ENCODE measurements at regions not wholly inside any gene's neighbourhood (a gene's known extent, or its start where the extent isn't known, plus 50 kb on each side); places are given as distances from the start of the nearest gene placed in this dataset.

- 100% methylated on average over 1 of the region's 2 CpGs for WGBS (ENCODE audit: insufficient coverage)
- H3K27ac ChIP-seq (ENCODE audit: insufficient read depth in 1 of 2, low read depth in 1 of 2, low read length in 2 of 2, poor library complexity in 1 of 2, severe bottlenecking in 2 of 2): no peak overlapping the region
- CTCF ChIA-PET: no interaction called here
These were observed 810.9 kb upstream of the ACO1 start for GRCh38 chr9:31573561-31573960.

GRCh38 chr9:31574006-31574765, 810.3 kb upstream of the ACO1 start:
- Histone ChIP-seq H3K36me3 (ENCODE audit: control insufficient read depth in 4 of 4, insufficient read depth in 4 of 4, low read length in 3 of 4) (no peaks in the 10 kb centered on the region), H3K27me3 (replicated peaks in 2 of 5; ENCODE audit: control insufficient read depth in 4 of 5, insufficient read depth in 5 of 5, low read length in 4 of 5) (no peaks in the 10 kb centered on the region), H3K27ac (ENCODE audit: insufficient read depth in 1 of 2, low read depth in 1 of 2, low read length in 2 of 2, poor library complexity in 1 of 2, severe bottlenecking in 2 of 2) (no peak overlapping the region), H3K9me3 (ENCODE audit: control extremely low read depth in 1 of 5, control insufficient read depth in 4 of 5, insufficient read depth in 2 of 5, low read depth in 1 of 5, low read length in 4 of 5) (no peaks in the 10 kb centered on the region), H3K4me1 (ENCODE audit: control extremely low read depth in 1 of 4, control insufficient read depth in 4 of 4, insufficient read depth in 4 of 4, low read length in 3 of 4) (no peaks in the 10 kb centered on the region), H3K4me3 (ENCODE audit: control insufficient read depth in 1 of 7, extremely low read depth in 1 of 7, insufficient read depth in 4 of 7, low read depth in 2 of 7, low read length in 6 of 7) (no peak overlapping the region)
- WGBS (ENCODE audit: insufficient coverage): 100% methylated on average over 1 of the region's 4 CpGs
- POLR2A ChIA-PET: no interaction called here
- no peak for DNase-seq
- CTCF ChIA-PET: no interaction called here

More at GRCh38 chr9:31573561-31573960, 810.9 kb upstream of the ACO1 start:
- Histone ChIP-seq H3K4me3 (ENCODE audit: control insufficient read depth in 1 of 7, extremely low read depth in 1 of 7, insufficient read depth in 4 of 7, low read depth in 2 of 7, low read length in 6 of 7) (no peak overlapping the region), H3K27me3 (replicated peaks in 2 of 5; ENCODE audit: control insufficient read depth in 4 of 5, insufficient read depth in 5 of 5, low read length in 4 of 5) (no peaks in the 10 kb centered on the region), H3K36me3 (ENCODE audit: control insufficient read depth in 4 of 4, insufficient read depth in 4 of 4, low read length in 3 of 4) (no peaks in the 10 kb centered on the region), H3K4me1 (ENCODE audit: control extremely low read depth in 1 of 4, control insufficient read depth in 4 of 4, insufficient read depth in 4 of 4, low read length in 3 of 4) (no peaks in the 10 kb centered on the region), H3K9me3 (ENCODE audit: control extremely low read depth in 1 of 5, control insufficient read depth in 4 of 5, insufficient read depth in 2 of 5, low read depth in 1 of 5, low read length in 4 of 5) (no peaks in the 10 kb centered on the region)
- DNase-seq: no peak
- POLR2A ChIA-PET: no interaction called here

GRCh38 chr9:31582071-31582470, 802.4 kb upstream of the ACO1 start:
- WGBS (ENCODE audit: insufficient coverage): no CpG with 5 or more reads among the region's 3 CpGs
- no peaks in the 10 kb centered on the region for H3K4me1 ChIP-seq (ENCODE audit: control extremely low read depth in 1 of 4, control insufficient read depth in 4 of 4, insufficient read depth in 4 of 4, low read length in 3 of 4)
- no peak for DNase-seq
- H3K27me3 ChIP-seq (replicated peaks in 2 of 5; ENCODE audit: control insufficient read depth in 4 of 5, insufficient read depth in 5 of 5, low read length in 4 of 5): no peaks in the 10 kb centered on the region
- CTCF ChIA-PET: no interaction called here
- H3K36me3 ChIP-seq (ENCODE audit: control insufficient read depth in 4 of 4, insufficient read depth in 4 of 4, low read length in 3 of 4): no peaks in the 10 kb centered on the region
- POLR2A ChIA-PET: no interaction called here
- H3K27ac ChIP-seq (ENCODE audit: insufficient read depth in 1 of 2, low read depth in 1 of 2, low read length in 2 of 2, poor library complexity in 1 of 2, severe bottlenecking in 2 of 2): no peak overlapping the region
- no peaks in the 10 kb centered on the region for H3K9me3 ChIP-seq (ENCODE audit: control extremely low read depth in 1 of 5, control insufficient read depth in 4 of 5, insufficient read depth in 2 of 5, low read depth in 1 of 5, low read length in 4 of 5)
- no peak overlapping the region for H3K4me3 ChIP-seq (ENCODE audit: control insufficient read depth in 1 of 7, extremely low read depth in 1 of 7, insufficient read depth in 4 of 7, low read depth in 2 of 7, low read length in 6 of 7)

- CTCF ChIA-PET: no interaction called here
- no peaks in the 10 kb centered on the region for H3K36me3 ChIP-seq (ENCODE audit: control insufficient read depth in 4 of 4, insufficient read depth in 4 of 4, low read length in 3 of 4)
- no peak overlapping the region for H3K27ac ChIP-seq (ENCODE audit: insufficient read depth in 1 of 2, low read depth in 1 of 2, low read length in 2 of 2, poor library complexity in 1 of 2, severe bottlenecking in 2 of 2)
- no peak for DNase-seq
- H3K4me1 ChIP-seq (ENCODE audit: control extremely low read depth in 1 of 4, control insufficient read depth in 4 of 4, insufficient read depth in 4 of 4, low read length in 3 of 4): no peaks in the 10 kb centered on the region
- no peak overlapping the region for H3K4me3 ChIP-seq (ENCODE audit: control insufficient read depth in 1 of 7, extremely low read depth in 1 of 7, insufficient read depth in 4 of 7, low read depth in 2 of 7, low read length in 6 of 7)
- no peaks in the 10 kb centered on the region for H3K9me3 ChIP-seq (ENCODE audit: control extremely low read depth in 1 of 5, control insufficient read depth in 4 of 5, insufficient read depth in 2 of 5, low read depth in 1 of 5, low read length in 4 of 5)
- H3K27me3 ChIP-seq (replicated peaks in 2 of 5; ENCODE audit: control insufficient read depth in 4 of 5, insufficient read depth in 5 of 5, low read length in 4 of 5): no peaks in the 10 kb centered on the region
- POLR2A ChIA-PET: no interaction called here
These were observed 801.9 kb upstream of the ACO1 start for GRCh38 chr9:31582561-31582960.

GRCh38 chr9:31585158-31585557, 799.3 kb upstream of the ACO1 start:
- DNase-seq: no peak
- CTCF ChIA-PET: no interaction called here
- no peaks in the 10 kb centered on the region for H3K4me1 ChIP-seq (ENCODE audit: control extremely low read depth in 1 of 4, control insufficient read depth in 4 of 4, insufficient read depth in 4 of 4, low read length in 3 of 4)
- no peaks in the 10 kb centered on the region for H3K9me3 ChIP-seq (ENCODE audit: control extremely low read depth in 1 of 5, control insufficient read depth in 4 of 5, insufficient read depth in 2 of 5, low read depth in 1 of 5, low read length in 4 of 5)
- H3K36me3 ChIP-seq (ENCODE audit: control insufficient read depth in 4 of 4, insufficient read depth in 4 of 4, low read length in 3 of 4): no peaks in the 10 kb centered on the region
- H3K4me3 ChIP-seq (ENCODE audit: control insufficient read depth in 1 of 7, extremely low read depth in 1 of 7, insufficient read depth in 4 of 7, low read depth in 2 of 7, low read length in 6 of 7): no peak overlapping the region
- no peaks in the 10 kb centered on the region for H3K27me3 ChIP-seq (replicated peaks in 2 of 5; ENCODE audit: control insufficient read depth in 4 of 5, insufficient read depth in 5 of 5, low read length in 4 of 5)
- H3K27ac ChIP-seq (ENCODE audit: insufficient read depth in 1 of 2, low read depth in 1 of 2, low read length in 2 of 2, poor library complexity in 1 of 2, severe bottlenecking in 2 of 2): no peak overlapping the region
- POLR2A ChIA-PET: no interaction called here

- Histone ChIP-seq H3K4me3 (ENCODE audit: control insufficient read depth in 1 of 7, extremely low read depth in 1 of 7, insufficient read depth in 4 of 7, low read depth in 2 of 7, low read length in 6 of 7) (no peak overlapping the region), H3K27ac (ENCODE audit: insufficient read depth in 1 of 2, low read depth in 1 of 2, low read length in 2 of 2, poor library complexity in 1 of 2, severe bottlenecking in 2 of 2) (no peak overlapping the region), H3K36me3 (ENCODE audit: control insufficient read depth in 4 of 4, insufficient read depth in 4 of 4, low read length in 3 of 4) (no peaks in the 10 kb centered on the region), H3K9me3 (ENCODE audit: control extremely low read depth in 1 of 5, control insufficient read depth in 4 of 5, insufficient read depth in 2 of 5, low read depth in 1 of 5, low read length in 4 of 5) (no peaks in the 10 kb centered on the region), H3K27me3 (replicated peaks in 2 of 5; ENCODE audit: control insufficient read depth in 4 of 5, insufficient read depth in 5 of 5, low read length in 4 of 5) (no peaks in the 10 kb centered on the region), H3K4me1 (ENCODE audit: control extremely low read depth in 1 of 4, control insufficient read depth in 4 of 4, insufficient read depth in 4 of 4, low read length in 3 of 4) (no peaks in the 10 kb centered on the region)
- no peak for DNase-seq
- ChIA-PET CTCF (no interaction called here), POLR2A (interaction anchor here (0.6 kb wide), 1 partner anchor 1048 kb away, joined by 7 read pairs; the partner anchor contains the start of gene TAF1L)
- 80% methylated on average over 2 of the region's 3 CpGs for WGBS (ENCODE audit: insufficient coverage)
These were observed 797.3 kb upstream of the ACO1 start for GRCh38 chr9:31587146-31587545.

GRCh38 chr9:31588006-31588405, 796.4 kb upstream of the ACO1 start:
- Histone ChIP-seq H3K27ac (ENCODE audit: insufficient read depth in 1 of 2, low read depth in 1 of 2, low read length in 2 of 2, poor library complexity in 1 of 2, severe bottlenecking in 2 of 2) (no peak overlapping the region), H3K9me3 (ENCODE audit: control extremely low read depth in 1 of 5, control insufficient read depth in 4 of 5, insufficient read depth in 2 of 5, low read depth in 1 of 5, low read length in 4 of 5) (no peaks in the 10 kb centered on the region), H3K4me3 (ENCODE audit: control insufficient read depth in 1 of 7, extremely low read depth in 1 of 7, insufficient read depth in 4 of 7, low read depth in 2 of 7, low read length in 6 of 7) (no peak overlapping the region), H3K27me3 (replicated peaks in 2 of 5; ENCODE audit: control insufficient read depth in 4 of 5, insufficient read depth in 5 of 5, low read length in 4 of 5) (no peaks in the 10 kb centered on the region), H3K36me3 (ENCODE audit: control insufficient read depth in 4 of 4, insufficient read depth in 4 of 4, low read length in 3 of 4) (no peaks in the 10 kb centered on the region), H3K4me1 (ENCODE audit: control extremely low read depth in 1 of 4, control insufficient read depth in 4 of 4, insufficient read depth in 4 of 4, low read length in 3 of 4) (no peaks in the 10 kb centered on the region)
- POLR2A ChIA-PET: no interaction called here
- no peak for DNase-seq
- WGBS (ENCODE audit: insufficient coverage): 93% methylated on average over 4 of the region's 4 CpGs
- CTCF ChIA-PET: no interaction called here
